HepG2 (cell line): ENCODE measurements at regions not wholly inside any gene's neighbourhood (a gene's known extent, or its start where the extent isn't known, plus 50 kb on each side); places are given as distances from the start of the nearest gene placed in this dataset.

ENCODE experiments used
- ATAC-seq: fragments of 200-7000 bp; cut with Tn5 transposase; 3 replicates; pipeline ENCODE4 v1.9.1; 2020; ENCODE audit warnings: mild to moderate bottlenecking, moderate library complexity
- BruUV-seq: library from RNA; stranded (reverse); fragments of 400-500 nt; replicated peaks from 2 replicates; lab custom pipeline; 2021; lab: Mats Ljungman, UMichigan
- CTCF ChIA-PET: fragments of 300-600 bp; formaldehyde crosslinking; extraction: SDS; loops from one replicate; lab custom pipeline; 2021; ENCODE audit warnings: low total read pairs, inconsistent platforms, low intra/inter-chr PET ratio; lab: Yijun Ruan, JAX
- POLR2A ChIA-PET: fragments of 350-600 bp; sonication (Branson Sonifier 250); formaldehyde crosslinking; loops from one replicate; lab custom pipeline; 2020; ENCODE audit warnings: antibody characterized with exemption, inconsistent platforms; lab: Yijun Ruan, JAX
- DNase-seq: peaks from one replicate; pipeline ENCODE4 v3.0.0-alpha.2; 2015; ENCODE audit warnings: low spot score
- FAIRE-seq: peaks from 3 replicates; lab custom pipeline; 2011; peaks lifted over from hg19 to GRCh38; lab: Jason Lieb, UNC
- H2AFZ ChIP-seq: one replicate; pipeline ENCODE4 v1.6.1; 2011; ENCODE audit warnings: low read length, inconsistent platforms
- H3K27ac ChIP-seq: fragments of 300-600 bp; 3 replicates; pipeline ENCODE4 v1.8.0; 2011; ENCODE audit warnings: mixed run types, mild to moderate bottlenecking, mixed read lengths, low read length, inconsistent platforms; ENCODE audit not compliant: insufficient read depth; ENCODE audit errors: extremely low read length
- H3K27me3 ChIP-seq, 2 experiments: fragments of 200-600 bp in 1 of 2; 2 replicates in 1 of 2; 3 replicates in 1 of 2; pipeline versions ENCODE4 v1.6.0 to v1.8.0; 2011; ENCODE audit warnings: low read length in 2 of 2, mild to moderate bottlenecking in 2 of 2, moderate library complexity in 2 of 2, inconsistent platforms in 1 of 2; ENCODE audit not compliant: insufficient read depth in 2 of 2, control insufficient read depth in 1 of 2
- H3K36me3 ChIP-seq, 2 experiments: fragments of 200-600 bp in 1 of 2; replicated peaks in 1 of 2; 2 replicates in 1 of 2; 3 replicates in 1 of 2; pipeline versions ENCODE4 v1.5.1 to v1.8.0; 2011; ENCODE audit warnings: low read length in 2 of 2, inconsistent platforms in 1 of 2; ENCODE audit not compliant: insufficient read depth in 2 of 2, control insufficient read depth in 1 of 2
- H3K4me1 ChIP-seq: 2 replicates; pipeline ENCODE4 v1.5.1; 2012; ENCODE audit warnings: low read length, inconsistent platforms; ENCODE audit not compliant: insufficient read depth
- H3K4me2 ChIP-seq: 2 replicates; pipeline ENCODE4 v1.6.0; 2011; ENCODE audit warnings: low read depth, low read length, inconsistent platforms
- H3K4me3 ChIP-seq, 3 experiments: fragments of 200-600 bp in 1 of 3; sonication (generic), shearing (Covaris generic) in 1 of 3; replicated peaks in 1 of 3; 2 replicates each; pipeline ENCODE4 v1.5.1; 2011 to 2016; ENCODE audit warnings: low read length in 3 of 3, inconsistent platforms in 2 of 3, low read depth in 2 of 3, mild to moderate bottlenecking in 2 of 3, control low read depth in 1 of 3, mixed read lengths in 1 of 3; ENCODE audit not compliant: insufficient read depth in 1 of 3
- H3K79me2 ChIP-seq: one replicate; pipeline ENCODE4 v1.6.1; 2011; ENCODE audit warnings: low read length, inconsistent platforms; ENCODE audit not compliant: insufficient read depth
- H3K9ac ChIP-seq: 2 replicates; pipeline ENCODE4 v1.6.0; 2011; ENCODE audit warnings: mild to moderate bottlenecking, low read depth, low read length, inconsistent platforms; ENCODE audit not compliant: insufficient read depth
- H3K9me3 ChIP-seq: 2 replicates; pipeline ENCODE4 v1.5.1; 2012; ENCODE audit warnings: mild to moderate bottlenecking, low read length
- H4K20me1 ChIP-seq: 2 replicates; pipeline ENCODE4 v1.6.0; 2011; ENCODE audit warnings: inconsistent platforms, mild to moderate bottlenecking, low read length, moderate library complexity; ENCODE audit not compliant: insufficient read depth
- ADNP ChIP-seq: sonication (generic); formaldehyde crosslinking; IDR thresholded peaks from 2 replicates; pipeline ENCODE4 v1.4.0; 2020; ENCODE audit warnings: missing genetic modification reagents
- CBFB ChIP-seq: sonication (generic); formaldehyde crosslinking; IDR thresholded peaks from 2 replicates; pipeline ENCODE4 v1.4.0; 2020; ENCODE audit warnings: missing genetic modification reagents
- CEBPB ChIP-seq: IDR thresholded peaks from 2 replicates; pipeline ENCODE4 v1.6.1; 2011; ENCODE audit warnings: low read depth, low read length, improper control_type of control experiment, borderline replicate concordance
- CHD4 ChIP-seq: fragments of 200-600 bp; sonication (generic); IDR thresholded peaks from 2 replicates; pipeline ENCODE4 v1.7.0; 2017; ENCODE audit warnings: mild to moderate bottlenecking, low read length, borderline replicate concordance
- KDM1A ChIP-seq: IDR thresholded peaks from 2 replicates; pipeline ENCODE4 v1.6.1; 2016; ENCODE audit warnings: missing compliant biosample characterization
- TBX2 ChIP-seq: sonication (generic); formaldehyde crosslinking; IDR thresholded peaks from 2 replicates; pipeline ENCODE4 v1.5.0; 2020; ENCODE audit warnings: missing genetic modification reagents, mild to moderate bottlenecking, borderline replicate concordance
- ZFP37 ChIP-seq: sonication (generic); formaldehyde crosslinking; IDR thresholded peaks from 2 replicates; pipeline ENCODE4 v1.4.0; 2020; ENCODE audit warnings: missing genetic modification reagents, borderline replicate concordance
- ZMYM3 ChIP-seq: sonication (generic); formaldehyde crosslinking; IDR thresholded peaks from 2 replicates; pipeline ENCODE4 v1.5.1; 2020; ENCODE audit warnings: mild to moderate bottlenecking, missing genetic modification reagents
- ZNF383 ChIP-seq: sonication (generic); formaldehyde crosslinking; IDR thresholded peaks from 2 replicates; pipeline ENCODE4 v1.4.0; 2020; ENCODE audit warnings: missing genetic modification reagents, mild to moderate bottlenecking, borderline replicate concordance
- ZNF629 ChIP-seq: sonication (generic); formaldehyde crosslinking; conservative IDR thresholded peaks from 2 replicates; pipeline ENCODE4 v1.5.0; 2020; ENCODE audit warnings: missing genetic modification reagents
- ZSCAN31 ChIP-seq: sonication (generic); formaldehyde crosslinking; IDR thresholded peaks from 2 replicates; pipeline ENCODE4 v1.5.0; 2020; ENCODE audit warnings: low read depth, mild to moderate bottlenecking, missing genetic modification reagents
- whole genome bisulfite sequencing: methylation state at CpG from one replicate; pipeline ENCODE4 v1.1.6; 2017; ENCODE audit warnings: low lambda C conversion rate; 5-methylcytosine and 5-hydroxymethylcytosine counted together
- in situ Hi-C: cut with HindIII; loops from 2 replicates; pipeline ENCODE4 v1.10.0; 2017; ENCODE audit warnings: low pct_unique_long_range_greater_than_20kb; ENCODE audit not compliant: extremely low pct_ligation_motif_present
- intact Hi-C: fragments of 100-400 bp; cut with micrococcal nuclease; formaldehyde crosslinking; loops from one replicate; pipeline ENCODE4 v1.10.0; 2022; ENCODE audit not compliant: unreplicated experiment
- TF ChIP-seq, protein P1 (sequence below): sonication (generic); formaldehyde crosslinking; conservative IDR thresholded peaks from 2 replicates; pipeline ENCODE4 v1.5.0; 2020; ENCODE audit warnings: missing genetic modification reagents
- TF ChIP-seq, protein P2 (sequence below): sonication (generic); formaldehyde crosslinking; IDR thresholded peaks from 2 replicates; pipeline ENCODE4 v1.4.0; 2020; ENCODE audit warnings: missing genetic modification reagents; ENCODE audit errors: not compliant biosample characterization
- TF ChIP-seq, protein P3 (sequence below): sonication (generic); formaldehyde crosslinking; IDR thresholded peaks from 2 replicates; pipeline ENCODE4 v1.5.0; 2020; ENCODE audit warnings: mild to moderate bottlenecking, missing genetic modification reagents

DNA sequence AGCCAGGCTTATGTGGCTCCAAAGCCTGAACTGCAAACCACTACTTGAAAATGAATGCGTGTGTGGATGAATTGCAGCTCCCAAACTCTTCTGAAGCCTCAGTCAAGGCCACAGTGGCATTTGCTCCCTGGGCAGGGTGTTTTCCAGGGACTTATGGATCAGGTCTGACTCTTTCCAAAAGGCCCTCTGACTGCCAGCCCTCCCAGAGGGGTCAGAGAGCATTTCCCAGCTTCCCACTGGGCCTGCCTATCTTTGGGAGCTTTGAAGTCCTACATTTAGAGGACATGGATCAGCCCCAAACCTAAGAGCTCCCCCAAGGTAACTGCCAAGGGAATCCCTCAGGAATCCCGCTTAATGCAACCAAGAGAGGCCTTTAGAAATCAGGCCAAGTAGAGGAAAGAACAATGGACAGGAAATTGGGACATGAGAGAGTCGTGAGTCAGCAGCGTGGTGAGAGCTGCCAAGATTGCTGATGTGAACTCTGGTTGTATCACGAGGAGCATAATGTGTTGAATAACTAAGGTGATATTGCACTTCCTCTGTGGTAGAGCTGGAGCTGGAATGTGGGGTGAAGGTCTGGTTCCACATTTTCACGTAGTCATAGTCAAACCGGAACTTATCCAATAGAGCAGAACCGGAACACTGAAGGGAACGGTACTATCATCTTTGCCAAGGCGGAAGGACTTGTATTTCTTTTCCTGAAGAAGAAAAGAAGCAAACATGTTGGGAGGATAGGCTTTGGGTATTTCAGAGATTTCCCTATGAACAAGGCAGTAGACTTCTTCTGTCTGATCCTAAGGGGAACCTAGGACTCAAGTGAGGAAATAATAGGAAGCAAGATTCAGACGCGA is 99.4 kb upstream of the JUN start (continued):
- TF ChIP-seq CEBPB: peak; percentile 51; the same call in 1 of the 2 replicates
- TF ChIP-seq, protein P1, sequence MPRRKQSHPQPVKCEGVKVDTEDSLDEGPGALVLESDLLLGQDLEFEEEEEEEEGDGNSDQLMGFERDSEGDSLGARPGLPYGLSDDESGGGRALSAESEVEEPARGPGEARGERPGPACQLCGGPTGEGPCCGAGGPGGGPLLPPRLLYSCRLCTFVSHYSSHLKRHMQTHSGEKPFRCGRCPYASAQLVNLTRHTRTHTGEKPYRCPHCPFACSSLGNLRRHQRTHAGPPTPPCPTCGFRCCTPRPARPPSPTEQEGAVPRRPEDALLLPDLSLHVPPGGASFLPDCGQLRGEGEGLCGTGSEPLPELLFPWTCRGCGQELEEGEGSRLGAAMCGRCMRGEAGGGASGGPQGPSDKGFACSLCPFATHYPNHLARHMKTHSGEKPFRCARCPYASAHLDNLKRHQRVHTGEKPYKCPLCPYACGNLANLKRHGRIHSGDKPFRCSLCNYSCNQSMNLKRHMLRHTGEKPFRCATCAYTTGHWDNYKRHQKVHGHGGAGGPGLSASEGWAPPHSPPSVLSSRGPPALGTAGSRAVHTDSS (CRISPR knock-in tag): no peak
- TF ChIP-seq TBX2 (CRISPR knock-in tag): peak; percentile 16

DNA sequence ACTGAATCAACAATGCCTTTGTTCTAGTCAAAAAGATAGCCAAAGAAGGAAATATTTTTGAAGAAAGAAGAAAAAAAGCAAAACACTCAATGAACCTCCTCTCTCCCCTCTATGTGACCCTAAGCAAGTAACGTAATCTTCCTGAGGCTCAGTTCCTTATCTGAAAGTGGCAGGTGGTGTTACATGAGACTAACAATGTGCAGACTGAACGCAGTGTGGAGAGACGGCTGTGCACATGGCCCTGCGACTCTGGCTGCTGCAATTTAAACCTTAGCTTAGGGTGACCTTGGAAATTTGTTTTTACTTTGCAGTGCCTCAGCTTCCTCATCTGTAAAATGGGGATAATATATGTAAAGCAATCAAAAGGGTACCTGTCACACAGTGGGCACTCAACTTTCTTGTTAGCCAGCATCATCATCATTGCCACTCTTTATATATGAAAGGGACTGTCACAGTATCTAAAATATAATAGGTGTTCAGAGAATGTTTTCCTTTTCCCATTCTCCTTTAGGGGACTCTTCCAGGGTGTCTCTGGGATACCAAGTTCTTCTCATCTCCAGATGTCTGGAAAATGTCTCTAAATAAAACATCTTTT is 100.1 kb upstream of the JUN start:
- Histone ChIP-seq H3K27me3 (no peaks in the 10 kb centered on the region), H3K4me3 (no peak overlapping the region), H3K79me2 (no peaks in the 10 kb centered on the region), H3K9ac (no peak overlapping the region; the same call in 1 of the 2 replicates), H4K20me1 (no peaks in the 10 kb centered on the region), H3K9me3 (no peaks in the 10 kb centered on the region)
- no peak for ATAC-seq
- 82% methylated on average over 4 of the region's 4 CpGs for WGBS
- in situ Hi-C loops: loop anchor here (5.0 kb wide), 1 partner anchor 97 kb away; no protein-coding TSS in a partner anchor
- CTCF ChIA-PET: no interaction called here
- peak; percentile 77; the same call in 1 of the 2 replicates for TF ChIP-seq ADNP (CRISPR knock-in tag)
- TF ChIP-seq ZMYM3: peak; percentile 80
- peak; percentile 97 for TF ChIP-seq ZNF629 (CRISPR knock-in tag)
- TF ChIP-seq, protein P2, sequence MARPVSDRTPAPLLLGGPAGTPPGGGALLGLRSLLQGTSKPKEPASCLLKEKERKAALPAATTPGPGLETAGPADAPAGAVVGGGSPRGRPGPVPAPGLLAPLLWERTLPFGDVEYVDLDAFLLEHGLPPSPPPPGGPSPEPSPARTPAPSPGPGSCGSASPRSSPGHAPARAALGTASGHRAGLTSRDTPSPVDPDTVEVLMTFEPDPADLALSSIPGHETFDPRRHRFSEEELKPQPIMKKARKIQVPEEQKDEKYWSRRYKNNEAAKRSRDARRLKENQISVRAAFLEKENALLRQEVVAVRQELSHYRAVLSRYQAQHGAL (CRISPR knock-in tag): no peak
- TF ChIP-seq, protein P3, sequence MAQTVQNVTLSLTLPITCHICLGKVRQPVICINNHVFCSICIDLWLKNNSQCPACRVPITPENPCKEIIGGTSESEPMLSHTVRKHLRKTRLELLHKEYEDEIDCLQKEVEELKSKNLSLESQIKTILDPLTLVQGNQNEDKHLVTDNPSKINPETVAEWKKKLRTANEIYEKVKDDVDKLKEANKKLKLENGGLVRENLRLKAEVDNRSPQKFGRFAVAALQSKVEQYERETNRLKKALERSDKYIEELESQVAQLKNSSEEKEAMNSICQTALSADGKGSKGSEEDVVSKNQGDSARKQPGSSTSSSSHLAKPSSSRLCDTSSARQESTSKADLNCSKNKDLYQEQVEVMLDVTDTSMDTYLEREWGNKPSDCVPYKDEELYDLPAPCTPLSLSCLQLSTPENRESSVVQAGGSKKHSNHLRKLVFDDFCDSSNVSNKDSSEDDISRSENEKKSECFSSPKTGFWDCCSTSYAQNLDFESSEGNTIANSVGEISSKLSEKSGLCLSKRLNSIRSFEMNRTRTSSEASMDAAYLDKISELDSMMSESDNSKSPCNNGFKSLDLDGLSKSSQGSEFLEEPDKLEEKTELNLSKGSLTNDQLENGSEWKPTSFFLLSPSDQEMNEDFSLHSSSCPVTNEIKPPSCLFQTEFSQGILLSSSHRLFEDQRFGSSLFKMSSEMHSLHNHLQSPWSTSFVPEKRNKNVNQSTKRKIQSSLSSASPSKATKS: no peak
- no peak for TF ChIP-seq ZNF383 (CRISPR knock-in tag)
- peak; percentile 91 for TF ChIP-seq KDM1A
- TF ChIP-seq ZSCAN31 (CRISPR knock-in tag): 0 out of 2 replicates have a peak, but pooled peaks have one; percentile 15
- TF ChIP-seq CBFB (CRISPR knock-in tag): no peak
- peak; percentile 96; the same call in 1 of the 2 replicates for TF ChIP-seq CHD4
- TF ChIP-seq ZFP37: no peak
- TF ChIP-seq, all 625 proteins: peak for 6
- DNase-seq (no peak), FAIRE-seq (no peak)
- Histone ChIP-seq H3K4me2 (no peak overlapping the region), H3K36me3 (no peaks in the 10 kb centered on the region), H3K27ac (peak overlapping the region; percentile 77), H2AFZ (no peak overlapping the region), H3K4me1 (peaks cover 76% of the 10 kb centered on the region)
- intact Hi-C loops: loop anchor here (2.0 to 10.0 kb wide), 2 partner anchors 99 to 411 kb away; partner anchors contain the start of genes FGGY and JUN
- no TSS peak for BruUV-seq
- POLR2A ChIA-PET: interaction anchor here (0.9 to 5.4 kb wide), 10 partner anchors 9 to 413 kb away, joined by 3 to 38 read pairs (median 8); partner anchors contain the start of genes FGGY and JUN
